ENCODE measurements at regions not wholly inside any gene's neighbourhood (a gene's known extent, or its start where the extent isn't known, plus 50 kb on each side); places are given as distances from the start of the nearest gene placed in this dataset.
"Not testable (repeated sequence)": the region's sequence is repeated elsewhere in the genome, so short reads cannot be mapped to it uniquely, and the experiment has no call there.

DNA sequence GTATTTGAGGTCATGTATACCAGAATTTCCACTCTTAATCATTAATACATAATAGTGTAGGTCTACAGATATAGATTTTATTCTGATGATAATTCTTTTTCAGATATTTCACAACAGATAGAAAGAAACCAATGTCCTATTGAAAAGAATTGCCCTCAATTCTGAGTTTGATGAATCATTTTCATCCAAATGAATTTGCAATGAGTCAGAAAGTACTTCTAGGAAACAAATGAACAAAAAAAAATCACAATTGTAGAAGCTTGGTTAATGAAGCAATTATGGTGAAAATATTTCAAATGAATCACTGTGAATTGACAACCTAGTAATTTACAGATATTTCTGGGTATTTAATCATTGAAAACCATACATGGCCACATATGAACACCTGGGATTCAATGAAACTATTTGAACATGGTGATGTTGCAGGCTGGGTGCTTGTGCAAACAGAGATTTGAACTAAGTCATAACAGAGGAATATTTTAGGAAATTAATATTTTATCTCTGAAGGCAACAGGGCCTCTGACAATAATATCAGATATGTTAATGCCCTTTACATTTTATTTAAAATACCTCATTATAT, 360.9 kb downstream of the SLITRK5 start:
- in situ Hi-C loops (cut with MboI; ENCODE audit: low pct_ligation_motif_present in 1 of 4, low pct_unique_long_range_greater_than_20kb in 1 of 4, low sequenced_read_pairs in 3 of 4), result no loop called here
- no peak for TF ChIP-seq POLR2AphosphoS5 (IDR thresholded peaks at IDR 0.05)

DNA sequence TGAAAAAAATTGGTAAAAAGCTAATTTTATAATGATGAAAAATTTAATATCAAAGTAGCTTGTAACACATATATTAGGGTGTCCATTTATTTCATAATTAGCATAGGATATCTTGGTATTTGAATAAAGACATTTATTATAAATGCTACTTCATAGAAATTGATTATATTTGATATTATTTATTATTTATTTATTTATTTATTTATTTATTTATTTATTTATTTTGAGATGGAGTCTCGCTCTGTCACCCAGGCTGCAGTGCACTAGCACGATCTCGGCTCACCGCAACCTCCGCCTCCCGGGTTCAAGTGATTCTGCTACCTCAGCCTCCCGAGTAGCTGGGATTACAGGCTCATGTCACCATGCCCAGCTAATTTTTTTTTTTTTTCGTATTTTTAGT, 365.0 kb downstream of the SLITRK5 start:
- H3K36me3 ChIP-seq; in situ Hi-C loops (cut with MboI; ENCODE audit: low pct_ligation_motif_present in 1 of 4, low pct_unique_long_range_greater_than_20kb in 1 of 4, low sequenced_read_pairs in 3 of 4); H3K4me1 ChIP-seq; H3K27ac ChIP-seq; H3K4me3 ChIP-seq; intact Hi-C loops (cut with DNase I; ENCODE audit: low total_unique reads); H3K9me3 ChIP-seq; DNase-seq; H3K27me3 ChIP-seq: not testable (repeated sequence)
- 82 to 83% methylated on average over 8 of the region's 8 CpGs for WGBS, 2 donors (ENCODE audit: low coverage in 1 of 2)

More for the DNA sequence above, 360.9 kb downstream of the SLITRK5 start:
- DNase-seq, result no peak
- intact Hi-C loops (cut with DNase I; ENCODE audit: low total_unique reads), result no loop called here
- H3K27ac ChIP-seq, result no peak overlapping the region
- H3K36me3 ChIP-seq, result no peaks in the 10 kb centered on the region
- no peaks in the 10 kb centered on the region for H3K9me3 ChIP-seq
- H3K4me3 ChIP-seq, result no peak overlapping the region
- no peaks in the 10 kb centered on the region for H3K4me1 ChIP-seq
- no peaks in the 10 kb centered on the region for H3K27me3 ChIP-seq

DNA sequence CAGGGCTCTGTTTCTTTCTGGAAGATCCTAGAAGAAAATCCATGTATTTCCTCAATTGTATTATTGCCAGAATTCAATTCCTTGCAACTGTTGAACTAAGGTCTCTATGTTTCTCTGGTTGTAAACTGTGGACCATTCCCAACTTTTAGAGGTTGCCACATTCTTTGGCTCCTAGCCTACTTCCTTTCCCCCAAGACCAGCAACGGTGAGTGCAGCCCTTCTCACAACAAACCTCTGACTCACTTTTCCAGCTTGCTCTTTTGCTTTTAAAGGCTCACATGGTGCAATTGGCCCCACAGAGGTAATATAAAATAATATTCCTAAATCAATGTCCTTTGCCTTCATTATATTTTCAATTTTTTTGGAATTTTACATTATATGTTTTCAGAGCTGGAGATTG, 371.3 kb downstream of the SLITRK5 start:
- no peak for DNase-seq
- Histone ChIP-seq H3K36me3 (no peaks in the 10 kb centered on the region), H3K4me3 (no peak overlapping the region), H3K27me3 (no peaks in the 10 kb centered on the region), H3K27ac (no peak overlapping the region), H3K9me3 (no peaks in the 10 kb centered on the region), H3K4me1 (no peaks in the 10 kb centered on the region)
- intact Hi-C loops (cut with DNase I; ENCODE audit: low total_unique reads) (no loop called here), in situ Hi-C loops (cut with MboI; ENCODE audit: low pct_ligation_motif_present in 1 of 4, low pct_unique_long_range_greater_than_20kb in 1 of 4, low sequenced_read_pairs in 3 of 4) (no loop called here)
- no peak for TF ChIP-seq POLR2AphosphoS5 (IDR thresholded peaks at IDR 0.05)
- no peak for TF ChIP-seq POLR2A (IDR thresholded peaks at IDR 0.05)
- no peak for TF ChIP-seq EP300 (IDR thresholded peaks at IDR 0.05; ENCODE audit: low read depth)
- TF ChIP-seq, protein P1, sequence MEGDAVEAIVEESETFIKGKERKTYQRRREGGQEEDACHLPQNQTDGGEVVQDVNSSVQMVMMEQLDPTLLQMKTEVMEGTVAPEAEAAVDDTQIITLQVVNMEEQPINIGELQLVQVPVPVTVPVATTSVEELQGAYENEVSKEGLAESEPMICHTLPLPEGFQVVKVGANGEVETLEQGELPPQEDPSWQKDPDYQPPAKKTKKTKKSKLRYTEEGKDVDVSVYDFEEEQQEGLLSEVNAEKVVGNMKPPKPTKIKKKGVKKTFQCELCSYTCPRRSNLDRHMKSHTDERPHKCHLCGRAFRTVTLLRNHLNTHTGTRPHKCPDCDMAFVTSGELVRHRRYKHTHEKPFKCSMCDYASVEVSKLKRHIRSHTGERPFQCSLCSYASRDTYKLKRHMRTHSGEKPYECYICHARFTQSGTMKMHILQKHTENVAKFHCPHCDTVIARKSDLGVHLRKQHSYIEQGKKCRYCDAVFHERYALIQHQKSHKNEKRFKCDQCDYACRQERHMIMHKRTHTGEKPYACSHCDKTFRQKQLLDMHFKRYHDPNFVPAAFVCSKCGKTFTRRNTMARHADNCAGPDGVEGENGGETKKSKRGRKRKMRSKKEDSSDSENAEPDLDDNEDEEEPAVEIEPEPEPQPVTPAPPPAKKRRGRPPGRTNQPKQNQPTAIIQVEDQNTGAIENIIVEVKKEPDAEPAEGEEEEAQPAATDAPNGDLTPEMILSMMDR (IDR thresholded peaks at IDR 0.05), result no peak
- 20 to 44% methylated on average over 1 of the region's 1 CpG for WGBS, 2 donors (ENCODE audit: low coverage in 1 of 2)

DNA sequence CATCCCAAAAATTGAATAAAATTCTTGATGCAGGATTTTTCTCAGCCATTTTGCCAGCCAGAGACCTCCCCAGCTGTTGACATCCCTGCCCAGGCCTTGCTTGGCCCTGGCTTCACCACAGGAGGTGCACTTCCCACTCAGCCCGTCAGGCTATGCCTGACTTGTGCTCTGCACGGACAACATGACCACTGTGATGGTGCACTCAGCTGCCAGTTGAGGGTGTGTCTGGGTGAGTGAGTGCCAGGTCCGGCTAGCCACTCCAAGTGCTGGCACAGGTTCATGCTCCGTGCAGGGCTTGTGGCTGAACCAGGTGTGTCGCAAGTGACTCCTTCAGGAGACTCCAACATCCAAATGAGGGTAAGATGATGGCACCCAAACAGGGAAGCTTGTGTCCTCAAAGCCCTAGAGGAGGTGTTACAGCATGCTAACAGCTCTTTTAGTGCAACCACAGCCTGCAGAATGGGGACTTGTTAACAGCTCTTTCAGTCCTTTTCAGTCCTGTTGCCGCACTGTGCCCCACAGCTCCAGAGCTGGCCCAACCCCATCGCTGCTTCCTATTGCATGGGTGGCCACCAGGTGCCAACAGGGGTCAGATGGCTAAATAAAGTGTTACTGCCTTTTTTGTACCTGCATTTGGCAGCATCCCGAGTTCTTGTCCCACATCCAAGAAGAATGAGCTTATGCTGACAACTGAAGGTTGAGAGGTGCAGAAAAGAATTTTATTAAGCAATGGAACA, 380.7 kb downstream of the SLITRK5 start:
- in situ Hi-C loops (cut with MboI; ENCODE audit: low pct_ligation_motif_present in 1 of 4, low pct_unique_long_range_greater_than_20kb in 1 of 4, low sequenced_read_pairs in 3 of 4), result no loop called here
- no peaks in the 10 kb centered on the region for H3K4me1 ChIP-seq
- WGBS, 2 donors (ENCODE audit: low coverage in 1 of 2), result 79 to 80% methylated on average over 1 to 8 of the region's 8 CpGs
- no peaks in the 10 kb centered on the region for H3K27me3 ChIP-seq
- intact Hi-C loops (cut with DNase I; ENCODE audit: low total_unique reads), result no loop called here
- no peak overlapping the region for H3K4me3 ChIP-seq
- H3K27ac ChIP-seq, result no peak overlapping the region
- peaks cover 0 to 3% of the 10 kb centered on the region in 2 donors for H3K9me3 ChIP-seq
- no peaks in the 10 kb centered on the region for H3K36me3 ChIP-seq
- TF ChIP-seq POLR2AphosphoS5 (IDR thresholded peaks at IDR 0.05) (no peak), EP300 (IDR thresholded peaks at IDR 0.05; ENCODE audit: low read depth) (no peak), POLR2A (IDR thresholded peaks at IDR 0.05) (no peak)
- TF ChIP-seq, protein P1 (IDR thresholded peaks at IDR 0.05), result no peak
- no peak for DNase-seq

DNA sequence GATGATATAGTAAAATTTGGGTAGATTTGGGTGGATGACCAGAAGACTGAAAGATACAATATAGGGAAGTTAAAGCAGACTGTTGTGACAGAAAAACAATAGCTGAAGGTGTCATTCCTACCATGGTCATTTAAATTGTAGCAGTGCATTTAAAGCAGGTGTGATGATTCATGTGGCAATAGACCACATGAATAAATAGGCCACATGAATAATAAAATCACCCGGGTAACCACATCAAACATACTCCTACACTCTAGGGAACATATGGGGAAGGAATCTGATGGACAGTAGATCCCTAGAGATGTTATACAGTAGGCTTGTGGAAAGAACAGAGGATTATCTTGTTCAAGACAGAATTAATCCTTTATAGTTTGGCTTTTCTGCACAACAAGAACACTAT, 392.6 kb downstream of the SLITRK5 start:
- Histone ChIP-seq H3K9me3 (no peaks in the 10 kb centered on the region), H3K4me1 (no peaks in the 10 kb centered on the region), H3K4me3 (no peak overlapping the region), H3K27ac (no peak overlapping the region), H3K27me3 (no peaks in the 10 kb centered on the region), H3K36me3 (no peaks in the 10 kb centered on the region)
- in situ Hi-C loops (cut with MboI; ENCODE audit: low pct_ligation_motif_present in 1 of 4, low pct_unique_long_range_greater_than_20kb in 1 of 4, low sequenced_read_pairs in 3 of 4), result no loop called here
- intact Hi-C loops (cut with DNase I; ENCODE audit: low total_unique reads), result no loop called here
- no peak for DNase-seq
- WGBS, 2 donors (ENCODE audit: low coverage in 1 of 2), result 45 to 83% methylated on average over 1 of the region's 1 CpG
- TF ChIP-seq, protein P1 (IDR thresholded peaks at IDR 0.05), result no peak
- no peak for TF ChIP-seq POLR2AphosphoS5 (IDR thresholded peaks at IDR 0.05)
